Spinal cord (tissue), 9 donors: ENCODE measurements at regions not wholly inside any gene's neighbourhood (a gene's known extent, or its start where the extent isn't known, plus 50 kb on each side); places are given as distances from the start of the nearest gene placed in this dataset.

Experiments
- DNase-seq, 6 donors: peaks; one replicate each; pipeline versions ENCODE4 v3.0.0 to v3.0.0-alpha.2; 2013 to 2015; ENCODE audit warnings: low spot score in 6 of 6, low read depth in 4 of 6
- H3K27ac ChIP-seq: one replicate; pipeline ENCODE4 v1.5.1; 2013; ENCODE audit warnings: low read depth, low read length, control low read depth
- H3K27me3 ChIP-seq: one replicate; pipeline ENCODE4 v1.6.1; 2013; ENCODE audit warnings: low read length; ENCODE audit not compliant: control insufficient read depth, insufficient read depth
- H3K36me3 ChIP-seq: one replicate; pipeline ENCODE4 v1.6.1; 2013; ENCODE audit warnings: low read length; ENCODE audit not compliant: control insufficient read depth, insufficient read depth
- H3K4me1 ChIP-seq: one replicate; pipeline ENCODE4 v1.6.1; 2013; ENCODE audit warnings: low read length; ENCODE audit not compliant: control insufficient read depth, insufficient read depth
- H3K4me3 ChIP-seq: one replicate; pipeline ENCODE4 v1.5.1; 2013; ENCODE audit warnings: low read depth, low read length, control low read depth
- H3K9me3 ChIP-seq: one replicate; pipeline ENCODE4 v1.6.1; 2013; ENCODE audit warnings: low read length; ENCODE audit not compliant: control insufficient read depth, insufficient read depth
- WGBS: methylation state at CpG from one replicate; pipeline ENCODE4 v1.1.5; 2013; ENCODE audit warnings: missing lambda C conversion rate; ENCODE audit not compliant: insufficient coverage; 5-methylcytosine and 5-hydroxymethylcytosine counted together
- donor health status: healthy.

DNA sequence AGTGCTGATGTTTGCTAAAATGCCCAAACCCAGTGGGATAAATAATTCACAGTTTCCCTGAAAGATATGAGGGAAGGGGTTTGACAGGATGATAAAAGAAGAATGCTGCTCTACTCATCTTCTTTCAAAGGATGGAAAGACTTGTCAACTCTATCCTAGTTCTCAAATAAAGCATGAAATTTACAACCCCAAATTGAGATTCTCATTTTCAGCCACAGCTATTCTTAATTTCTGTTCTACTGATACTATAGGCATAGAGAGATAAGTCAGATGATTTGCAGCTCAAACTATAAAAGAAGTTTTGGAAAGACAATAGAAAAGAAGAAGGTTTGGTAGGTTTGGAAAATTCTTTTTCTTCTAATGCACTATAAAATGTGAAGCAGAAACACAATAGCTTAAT lies 542.6 kb downstream of the CSNK1G3 start:
- H3K27me3 ChIP-seq: no peaks in the 10 kb centered on the region
- H3K4me3 ChIP-seq: no peak overlapping the region
- H3K4me1 ChIP-seq: peaks cover 7% of the 10 kb centered on the region
- no peak for DNase-seq
- H3K36me3 ChIP-seq: no peaks in the 10 kb centered on the region
- no peak overlapping the region for H3K27ac ChIP-seq
- H3K9me3 ChIP-seq: no peaks in the 10 kb centered on the region

DNA sequence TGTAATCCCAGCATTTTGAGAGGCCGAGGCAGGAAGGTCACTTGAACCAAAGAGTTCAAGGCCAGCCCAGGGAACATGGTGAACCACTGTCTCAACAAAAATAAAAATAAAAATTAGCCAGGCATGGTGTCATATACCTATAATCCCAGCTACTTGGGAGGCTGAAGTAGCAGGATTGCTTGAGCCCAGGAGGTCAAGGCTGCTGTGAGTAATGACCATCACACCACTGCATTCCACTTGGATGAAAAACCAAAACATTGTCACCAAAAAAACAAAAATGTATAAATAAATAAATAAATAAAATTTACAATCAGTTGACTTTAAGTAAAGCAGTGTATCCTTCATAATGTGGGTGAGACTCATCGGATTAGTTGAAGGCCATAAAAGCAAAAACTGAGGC lies 541.4 kb downstream of the CSNK1G3 start:
- H3K36me3 ChIP-seq: no peaks in the 10 kb centered on the region
- WGBS: 100% methylated on average over 1 of the region's 2 CpGs
- H3K4me3 ChIP-seq: no peak overlapping the region
- no peaks in the 10 kb centered on the region for H3K27me3 ChIP-seq
- no peak overlapping the region for H3K27ac ChIP-seq
- peaks cover 7% of the 10 kb centered on the region for H3K4me1 ChIP-seq
- no peak for DNase-seq
- no peaks in the 10 kb centered on the region for H3K9me3 ChIP-seq

DNA sequence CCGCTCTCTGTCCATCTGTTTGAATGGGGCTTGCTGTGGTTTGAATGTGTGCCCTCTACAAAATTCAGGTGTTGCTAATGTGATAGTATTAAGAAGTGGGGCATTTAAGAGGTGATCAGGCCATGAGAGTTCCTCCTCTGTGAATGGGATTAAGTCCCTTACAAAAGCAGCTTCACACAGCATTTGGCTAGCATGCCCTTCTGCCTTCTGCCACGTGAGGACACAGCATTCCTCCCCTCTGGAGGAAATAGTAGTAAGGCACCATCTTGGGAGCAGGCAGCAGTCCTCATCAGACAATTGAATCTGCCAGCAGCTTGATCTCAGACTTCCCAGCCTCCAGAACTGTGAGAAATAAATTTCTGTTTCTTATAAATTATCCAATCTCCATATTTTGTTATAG lies 540.2 kb downstream of the CSNK1G3 start:
- Histone ChIP-seq H3K27ac (no peak overlapping the region), H3K4me3 (no peak overlapping the region), H3K4me1 (peaks cover 5% of the 10 kb centered on the region), H3K27me3 (no peaks in the 10 kb centered on the region), H3K9me3 (no peaks in the 10 kb centered on the region), H3K36me3 (no peaks in the 10 kb centered on the region)
- no peak for DNase-seq
- WGBS: no CpG with 5 or more reads among the region's 2 CpGs

DNA sequence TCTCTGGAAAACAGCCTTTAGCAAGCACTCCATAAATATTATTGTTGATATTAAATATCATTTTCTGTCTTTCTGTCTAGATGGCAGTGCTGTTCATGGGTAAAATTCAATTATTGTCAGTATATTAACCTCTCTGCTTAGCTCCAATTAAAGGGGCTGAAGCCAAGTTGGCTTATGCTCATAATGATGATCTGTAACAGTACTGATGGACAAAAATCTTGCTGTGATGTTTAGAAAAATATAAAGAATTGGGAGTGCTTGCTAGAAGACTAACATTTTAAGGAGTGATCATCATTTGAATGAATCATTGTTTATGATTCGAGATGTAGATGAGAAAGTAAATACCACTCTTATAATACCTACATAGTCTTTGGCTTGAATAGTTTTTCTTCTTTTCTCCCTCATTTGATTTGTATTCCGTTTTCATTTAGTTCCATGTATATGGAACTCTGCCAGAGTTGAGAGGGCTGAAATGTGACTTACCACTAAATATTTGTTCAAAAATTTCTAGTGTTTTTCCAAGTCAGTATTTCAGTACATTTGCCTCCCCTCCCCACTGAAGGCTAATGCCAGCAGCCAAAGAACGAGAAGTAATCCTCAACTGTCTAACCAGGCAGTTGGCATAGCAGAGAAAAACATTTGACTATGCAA lies 538.3 kb downstream of the CSNK1G3 start:
- Histone ChIP-seq H3K9me3 (no peaks in the 10 kb centered on the region), H3K4me1 (peaks cover 3% of the 10 kb centered on the region), H3K27me3 (no peaks in the 10 kb centered on the region), H3K4me3 (no peak overlapping the region), H3K27ac (no peak overlapping the region), H3K36me3 (no peaks in the 10 kb centered on the region)
- WGBS: no CpG with 5 or more reads among the region's 3 CpGs
- no peak for DNase-seq

DNA sequence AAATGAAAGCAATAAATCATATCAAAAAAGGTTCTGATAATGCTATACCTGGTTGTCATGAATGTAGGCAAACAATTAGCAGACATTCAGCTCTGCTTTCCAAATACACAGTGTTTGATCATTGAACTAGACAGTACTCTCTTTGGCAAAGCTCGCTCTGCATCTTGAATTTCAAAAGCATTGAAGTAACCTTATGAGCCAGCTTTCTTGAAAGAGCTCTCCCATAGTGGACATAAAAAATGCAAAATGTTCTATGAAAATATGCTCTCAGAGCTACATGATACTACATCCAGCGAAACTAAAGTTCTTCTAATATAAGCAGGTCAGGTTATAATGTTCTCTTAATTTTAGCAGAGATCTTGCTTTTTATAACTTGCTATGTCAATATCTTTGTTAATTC lies 533.4 kb downstream of the CSNK1G3 start:
- Histone ChIP-seq H3K27me3 (no peaks in the 10 kb centered on the region), H3K36me3 (no peaks in the 10 kb centered on the region), H3K4me1 (no peaks in the 10 kb centered on the region), H3K27ac (no peak overlapping the region), H3K4me3 (no peak overlapping the region), H3K9me3 (peaks cover 3% of the 10 kb centered on the region)
- WGBS: no CpG with 5 or more reads among the region's 2 CpGs
- DNase-seq: peak in 1 of 6 donors; percentile 60

DNA sequence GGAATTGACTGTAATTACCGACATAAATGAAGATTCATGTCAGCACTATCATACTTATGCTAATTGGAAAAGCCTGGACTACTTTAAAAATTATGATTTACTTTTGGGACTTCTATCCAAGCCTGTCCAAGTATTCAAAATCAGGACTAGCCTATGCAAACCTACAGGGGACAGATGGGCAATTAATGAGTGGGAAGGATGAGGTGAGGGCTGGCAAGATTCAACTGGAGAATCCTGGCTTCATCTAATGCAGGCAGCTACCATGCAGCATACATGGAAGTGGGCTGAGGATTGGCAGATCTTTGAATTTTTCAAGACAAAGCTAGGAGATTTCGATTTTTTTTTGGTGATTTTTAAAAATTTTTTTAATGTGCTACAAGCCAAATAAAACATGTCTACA lies 532.6 kb downstream of the CSNK1G3 start:
- H3K4me3 ChIP-seq: no peak overlapping the region
- no peaks in the 10 kb centered on the region for H3K27me3 ChIP-seq
- peak in 1 of 6 donors; percentile 62 for DNase-seq
- no peak overlapping the region for H3K27ac ChIP-seq
- no peaks in the 10 kb centered on the region for H3K36me3 ChIP-seq
- no CpG with 5 or more reads among the region's 2 CpGs for WGBS
- H3K4me1 ChIP-seq: no peaks in the 10 kb centered on the region
- H3K9me3 ChIP-seq: peaks cover 3% of the 10 kb centered on the region

DNA sequence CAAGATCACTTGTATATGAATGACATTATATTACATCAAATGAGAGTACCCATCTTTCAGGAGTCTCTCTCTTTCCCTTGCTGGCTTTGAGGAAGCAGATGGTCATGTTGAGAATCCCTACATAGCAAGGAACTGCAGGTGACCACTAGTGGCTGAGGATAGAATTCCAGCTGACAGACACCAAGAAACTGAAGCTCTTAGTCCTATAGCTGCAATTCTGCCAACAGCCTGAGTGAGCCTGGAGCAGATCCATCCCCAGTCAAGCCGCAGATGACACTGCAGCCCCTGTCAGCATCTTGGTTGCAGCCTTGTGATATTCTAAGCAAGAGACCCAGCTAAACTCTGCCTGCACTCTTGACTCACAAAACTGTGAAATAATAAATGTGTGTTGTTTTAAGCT lies 531.5 kb downstream of the CSNK1G3 start:
- 83% methylated on average over 1 of the region's 1 CpG for WGBS
- no peak overlapping the region for H3K27ac ChIP-seq
- peaks cover 3% of the 10 kb centered on the region for H3K9me3 ChIP-seq
- no peaks in the 10 kb centered on the region for H3K4me1 ChIP-seq
- H3K27me3 ChIP-seq: no peaks in the 10 kb centered on the region
- H3K36me3 ChIP-seq: no peaks in the 10 kb centered on the region
- DNase-seq: no peak
- H3K4me3 ChIP-seq: no peak overlapping the region

DNA sequence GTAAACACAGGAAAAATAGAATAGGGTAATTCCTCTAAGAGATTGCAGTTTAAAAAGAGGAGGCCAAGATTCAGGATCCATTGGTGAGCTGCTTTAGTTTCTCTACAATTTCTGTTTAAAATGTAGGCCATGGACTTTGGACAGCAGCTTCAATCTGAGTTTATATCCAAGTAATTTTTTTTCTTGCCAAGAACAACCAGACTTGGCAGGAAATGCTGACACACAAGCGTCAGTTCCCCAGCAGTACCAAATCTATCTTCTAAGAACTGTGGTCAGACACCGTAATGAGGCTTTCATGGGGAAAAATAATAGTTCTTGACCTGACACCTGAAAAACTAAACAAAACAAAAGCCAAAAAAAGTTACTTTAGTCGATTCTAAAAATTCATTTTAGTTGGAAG lies 528.8 kb downstream of the CSNK1G3 start:
- H3K4me1 ChIP-seq: no peaks in the 10 kb centered on the region
- no peaks in the 10 kb centered on the region for H3K27me3 ChIP-seq
- no peaks in the 10 kb centered on the region for H3K36me3 ChIP-seq
- DNase-seq: peak in 3 of 6 donors; percentile 67 to 92 (median 72)
- no CpG with 5 or more reads among the region's 3 CpGs for WGBS
- H3K27ac ChIP-seq: peak overlapping the region; percentile 16
- H3K4me3 ChIP-seq: no peak overlapping the region
- peaks cover 3% of the 10 kb centered on the region for H3K9me3 ChIP-seq

DNA sequence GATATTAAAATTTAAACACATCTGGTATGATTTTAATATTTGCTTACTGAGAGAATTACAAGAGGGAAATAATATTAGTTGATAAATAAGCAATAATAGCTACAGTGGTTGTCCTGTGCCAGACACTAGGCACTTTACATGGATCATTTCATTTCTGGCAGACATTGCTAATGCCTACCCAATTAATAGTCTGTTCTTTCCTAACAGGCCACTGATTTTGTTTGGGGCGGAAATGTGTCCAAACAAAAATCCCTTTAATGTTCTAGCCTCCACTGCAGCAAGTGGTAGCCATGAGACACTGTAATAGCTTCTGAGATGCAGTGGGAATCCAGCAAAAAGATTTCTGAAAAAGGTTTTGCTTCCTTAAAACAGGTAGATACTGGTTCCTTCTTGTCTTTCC lies 527.4 kb downstream of the CSNK1G3 start:
- H3K4me1 ChIP-seq: no peaks in the 10 kb centered on the region
- no peaks in the 10 kb centered on the region for H3K36me3 ChIP-seq
- DNase-seq: peak in 1 of 6 donors; percentile 64
- peaks cover 3% of the 10 kb centered on the region for H3K9me3 ChIP-seq
- WGBS: no CpG with 5 or more reads among the region's 1 CpG
- H3K27me3 ChIP-seq: no peaks in the 10 kb centered on the region
- no peak overlapping the region for H3K4me3 ChIP-seq
- no peak overlapping the region for H3K27ac ChIP-seq

DNA sequence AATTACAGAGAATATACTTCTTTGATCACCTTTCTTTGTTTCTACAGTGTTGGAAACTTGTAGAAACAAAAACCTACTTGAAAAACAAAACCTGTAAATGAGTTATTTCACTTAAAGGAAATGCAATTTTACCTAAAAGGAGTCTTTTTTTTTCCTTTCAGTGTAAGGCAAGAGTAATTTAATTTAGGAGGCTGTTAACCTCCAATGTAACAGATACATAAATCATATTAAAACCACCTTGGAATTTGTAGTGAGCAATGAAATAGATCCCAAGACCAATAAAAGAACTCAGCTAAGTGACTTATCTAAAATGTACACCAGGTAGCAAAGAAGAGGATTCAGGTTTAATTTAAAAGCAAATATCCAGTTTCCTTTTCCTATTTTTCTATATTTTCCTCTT lies 524.8 kb downstream of the CSNK1G3 start:
- H3K36me3 ChIP-seq: no peaks in the 10 kb centered on the region
- H3K27me3 ChIP-seq: no peaks in the 10 kb centered on the region
- H3K9me3 ChIP-seq: no peaks in the 10 kb centered on the region
- no peak for DNase-seq
- H3K4me3 ChIP-seq: no peak overlapping the region
- no peaks in the 10 kb centered on the region for H3K4me1 ChIP-seq
- no peak overlapping the region for H3K27ac ChIP-seq
